ENCODE measurements at regions not wholly inside any gene's neighbourhood (a gene's known extent, or its start where the extent isn't known, plus 50 kb on each side); places are given as distances from the start of the nearest gene placed in this dataset.

DNA sequence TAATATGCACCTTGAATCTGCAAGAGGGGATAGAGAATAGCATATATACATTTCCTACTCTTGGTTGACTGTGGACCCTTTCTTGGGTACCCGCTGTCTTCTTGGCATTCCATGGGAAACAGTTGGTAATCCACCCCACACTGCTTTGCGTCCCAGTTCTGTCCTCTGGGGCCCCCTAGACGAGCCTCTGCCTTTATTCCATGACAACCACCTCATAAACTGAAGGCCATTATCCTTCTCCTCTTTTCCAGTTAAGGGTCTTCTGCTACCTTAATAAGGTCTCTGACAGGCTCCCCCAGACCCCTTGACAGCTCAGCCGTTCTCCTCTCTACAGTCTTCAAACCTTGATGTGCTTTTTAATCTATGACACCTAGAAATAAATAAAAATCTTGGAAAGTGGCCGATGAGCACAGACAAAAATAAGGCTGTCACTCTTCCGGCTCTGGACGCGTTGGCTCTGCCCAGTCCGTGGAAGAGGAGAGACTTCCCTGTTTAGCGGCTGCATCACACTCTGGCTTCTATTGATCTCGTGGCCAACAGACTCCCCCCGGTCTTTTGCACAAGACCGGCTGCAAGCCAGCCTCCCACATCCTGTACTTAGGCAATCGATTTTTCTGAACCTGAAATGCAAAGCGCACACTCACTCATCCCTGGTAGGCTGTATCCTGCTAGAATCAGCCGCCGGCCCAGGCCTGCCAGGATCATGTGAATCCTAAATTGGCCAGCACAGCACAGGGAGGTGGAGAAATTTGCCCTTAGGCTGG is 251.0 kb upstream of the TLE3 start:
- H3K4me3 ChIP-seq (ENCODE audit: low read length), result no peak overlapping the region
- no peak overlapping the region for H2AFZ ChIP-seq (ENCODE audit: low read depth, low read length)
- no peaks in the 10 kb centered on the region for H3K9me3 ChIP-seq (ENCODE audit: low read length)
- TF ChIP-seq RAD21 (conservative IDR thresholded peaks at IDR 0.05) (no peak), MXI1 (conservative IDR thresholded peaks at IDR 0.05; ENCODE audit: poor library complexity, severe bottlenecking) (no peak), TAF1 (IDR thresholded peaks at IDR 0.05; ENCODE audit: low read depth) (no peak), EZH2 (IDR thresholded peaks at IDR 0.05; ENCODE audit: borderline replicate concordance, insufficient read depth, low read length, poor library complexity, severe bottlenecking) (no peak), POLR2AphosphoS5 (IDR thresholded peaks at IDR 0.05) (no peak), EP300 (conservative IDR thresholded peaks at IDR 0.05; ENCODE audit: poor library complexity, severe bottlenecking) (no peak), SMC3 (conservative IDR thresholded peaks at IDR 0.05; ENCODE audit: poor library complexity) (no peak)
- TF ChIP-seq, protein P1, sequence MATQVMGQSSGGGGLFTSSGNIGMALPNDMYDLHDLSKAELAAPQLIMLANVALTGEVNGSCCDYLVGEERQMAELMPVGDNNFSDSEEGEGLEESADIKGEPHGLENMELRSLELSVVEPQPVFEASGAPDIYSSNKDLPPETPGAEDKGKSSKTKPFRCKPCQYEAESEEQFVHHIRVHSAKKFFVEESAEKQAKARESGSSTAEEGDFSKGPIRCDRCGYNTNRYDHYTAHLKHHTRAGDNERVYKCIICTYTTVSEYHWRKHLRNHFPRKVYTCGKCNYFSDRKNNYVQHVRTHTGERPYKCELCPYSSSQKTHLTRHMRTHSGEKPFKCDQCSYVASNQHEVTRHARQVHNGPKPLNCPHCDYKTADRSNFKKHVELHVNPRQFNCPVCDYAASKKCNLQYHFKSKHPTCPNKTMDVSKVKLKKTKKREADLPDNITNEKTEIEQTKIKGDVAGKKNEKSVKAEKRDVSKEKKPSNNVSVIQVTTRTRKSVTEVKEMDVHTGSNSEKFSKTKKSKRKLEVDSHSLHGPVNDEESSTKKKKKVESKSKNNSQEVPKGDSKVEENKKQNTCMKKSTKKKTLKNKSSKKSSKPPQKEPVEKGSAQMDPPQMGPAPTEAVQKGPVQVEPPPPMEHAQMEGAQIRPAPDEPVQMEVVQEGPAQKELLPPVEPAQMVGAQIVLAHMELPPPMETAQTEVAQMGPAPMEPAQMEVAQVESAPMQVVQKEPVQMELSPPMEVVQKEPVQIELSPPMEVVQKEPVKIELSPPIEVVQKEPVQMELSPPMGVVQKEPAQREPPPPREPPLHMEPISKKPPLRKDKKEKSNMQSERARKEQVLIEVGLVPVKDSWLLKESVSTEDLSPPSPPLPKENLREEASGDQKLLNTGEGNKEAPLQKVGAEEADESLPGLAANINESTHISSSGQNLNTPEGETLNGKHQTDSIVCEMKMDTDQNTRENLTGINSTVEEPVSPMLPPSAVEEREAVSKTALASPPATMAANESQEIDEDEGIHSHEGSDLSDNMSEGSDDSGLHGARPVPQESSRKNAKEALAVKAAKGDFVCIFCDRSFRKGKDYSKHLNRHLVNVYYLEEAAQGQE (IDR thresholded peaks at IDR 0.05; ENCODE audit: borderline replicate concordance), result no peak
- TF ChIP-seq, protein P2, sequence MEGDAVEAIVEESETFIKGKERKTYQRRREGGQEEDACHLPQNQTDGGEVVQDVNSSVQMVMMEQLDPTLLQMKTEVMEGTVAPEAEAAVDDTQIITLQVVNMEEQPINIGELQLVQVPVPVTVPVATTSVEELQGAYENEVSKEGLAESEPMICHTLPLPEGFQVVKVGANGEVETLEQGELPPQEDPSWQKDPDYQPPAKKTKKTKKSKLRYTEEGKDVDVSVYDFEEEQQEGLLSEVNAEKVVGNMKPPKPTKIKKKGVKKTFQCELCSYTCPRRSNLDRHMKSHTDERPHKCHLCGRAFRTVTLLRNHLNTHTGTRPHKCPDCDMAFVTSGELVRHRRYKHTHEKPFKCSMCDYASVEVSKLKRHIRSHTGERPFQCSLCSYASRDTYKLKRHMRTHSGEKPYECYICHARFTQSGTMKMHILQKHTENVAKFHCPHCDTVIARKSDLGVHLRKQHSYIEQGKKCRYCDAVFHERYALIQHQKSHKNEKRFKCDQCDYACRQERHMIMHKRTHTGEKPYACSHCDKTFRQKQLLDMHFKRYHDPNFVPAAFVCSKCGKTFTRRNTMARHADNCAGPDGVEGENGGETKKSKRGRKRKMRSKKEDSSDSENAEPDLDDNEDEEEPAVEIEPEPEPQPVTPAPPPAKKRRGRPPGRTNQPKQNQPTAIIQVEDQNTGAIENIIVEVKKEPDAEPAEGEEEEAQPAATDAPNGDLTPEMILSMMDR (IDR thresholded peaks at IDR 0.05; ENCODE audit: poor library complexity, severe bottlenecking), result no peak
- H3K4me2 ChIP-seq (ENCODE audit: low read length), result no peak overlapping the region
- H3K9ac ChIP-seq (ENCODE audit: low read length), result no peak overlapping the region
- H3K27me3 ChIP-seq (ENCODE audit: insufficient read depth, low read depth, low read length), result no peaks in the 10 kb centered on the region
- no peaks in the 10 kb centered on the region for H3K9me2 ChIP-seq (ENCODE audit: insufficient read depth, low read length)
- H3F3A ChIP-seq (ENCODE audit: insufficient read depth, low read length, poor library complexity, severe bottlenecking), result no peaks in the 10 kb centered on the region
- H4K20me1 ChIP-seq (ENCODE audit: insufficient read depth), result no peaks in the 10 kb centered on the region
- no peaks in the 10 kb centered on the region for H3K79me2 ChIP-seq (replicated peaks; ENCODE audit: insufficient read depth, low read length)
- H3K27ac ChIP-seq (ENCODE audit: low read length), result no peak overlapping the region
- H3K36me3 ChIP-seq (ENCODE audit: insufficient read depth, low read length), result no peaks in the 10 kb centered on the region

GRCh38 chr15:70348226-70348543 is 250.5 kb upstream of the TLE3 start:
- Histone ChIP-seq H3K4me2 (ENCODE audit: low read length) (no peak overlapping the region), H3F3A (ENCODE audit: insufficient read depth, low read length, poor library complexity, severe bottlenecking) (no peaks in the 10 kb centered on the region), H4K20me1 (ENCODE audit: insufficient read depth) (no peaks in the 10 kb centered on the region), H2AFZ (ENCODE audit: low read depth, low read length) (no peak overlapping the region), H3K79me2 (replicated peaks; ENCODE audit: insufficient read depth, low read length) (no peaks in the 10 kb centered on the region), H3K4me3 (ENCODE audit: low read length) (no peak overlapping the region), H3K27ac (ENCODE audit: low read length) (no peak overlapping the region), H3K9ac (ENCODE audit: low read length) (no peak overlapping the region), H3K9me3 (ENCODE audit: low read length) (no peaks in the 10 kb centered on the region), H3K27me3 (ENCODE audit: insufficient read depth, low read depth, low read length) (no peaks in the 10 kb centered on the region), H3K36me3 (ENCODE audit: insufficient read depth, low read length) (no peaks in the 10 kb centered on the region), H3K9me2 (ENCODE audit: insufficient read depth, low read length) (no peaks in the 10 kb centered on the region)
- no peak for TF ChIP-seq RAD21 (conservative IDR thresholded peaks at IDR 0.05)
- TF ChIP-seq POLR2AphosphoS5 (IDR thresholded peaks at IDR 0.05), result peak; percentile 59

Measured in neural cell (in vitro differentiated cells).